ENCODE measurements at regions not wholly inside any gene's neighbourhood (a gene's known extent, or its start where the extent isn't known, plus 50 kb on each side); places are given as distances from the start of the nearest gene placed in this dataset.

GRCh38 chr4:26152056-26152455 lies 168.8 kb upstream of the RBPJ start:
- TF ChIP-seq CTCF (IDR thresholded peaks at IDR 0.05; ENCODE audit: poor library complexity) (no peak), EZH2 (IDR thresholded peaks at IDR 0.05; ENCODE audit: borderline replicate concordance) (no peak)

Data from hepatocyte (in vitro differentiated cells).